MM.1S (cell line): ENCODE measurements at regions not wholly inside any gene's neighbourhood (a gene's known extent, or its start where the extent isn't known, plus 50 kb on each side); places are given as distances from the start of the nearest gene placed in this dataset.
"Not testable (repeated sequence)": the region's sequence is repeated elsewhere in the genome, so short reads cannot be mapped to it uniquely, and the experiment has no call there.

Experiments
- DNase-seq: peaks from one replicate; pipeline ENCODE4 v3.0.0-alpha.2; 2015
- H2AFZ ChIP-seq: fragments of 300-600 bp; sonication (generic); 2 replicates; pipeline ENCODE4 v1.6.0; 2016; ENCODE audit warnings: antibody characterized with exemption, low read length
- H3F3A ChIP-seq: fragments of 300-600 bp; sonication (generic); 2 replicates; pipeline ENCODE4 v1.6.1; 2016; ENCODE audit warnings: mild to moderate bottlenecking, antibody characterized with exemption, low read length, moderate library complexity, mixed read lengths; ENCODE audit not compliant: insufficient read depth
- H3K27ac ChIP-seq: fragments of 300-600 bp; sonication (generic); 2 replicates; pipeline ENCODE4 v1.5.1; 2016; ENCODE audit warnings: mild to moderate bottlenecking, low read length
- H3K27me3 ChIP-seq: fragments of 300-600 bp; sonication (generic); replicated peaks from 2 replicates; pipeline ENCODE4 v1.6.0; 2016; ENCODE audit warnings: low read length; ENCODE audit not compliant: insufficient read depth
- H3K36me3 ChIP-seq: fragments of 300-600 bp; sonication (generic); replicated peaks from 2 replicates; pipeline ENCODE4 v1.6.1; 2016; ENCODE audit warnings: mild to moderate bottlenecking, low read length, mixed read lengths; ENCODE audit not compliant: insufficient read depth
- H3K4me1 ChIP-seq: fragments of 300-600 bp; sonication (generic); 2 replicates; pipeline ENCODE4 v1.6.1; 2016; ENCODE audit warnings: low read length, mixed read lengths
- H3K4me2 ChIP-seq: fragments of 300-600 bp; sonication (generic); 2 replicates; pipeline ENCODE4 v1.6.0; 2016; ENCODE audit warnings: low read depth, low read length
- H3K4me3 ChIP-seq: fragments of 300-600 bp; sonication (generic); 2 replicates; pipeline ENCODE4 v1.5.1; 2016; ENCODE audit warnings: low read length, mixed read lengths
- H3K79me2 ChIP-seq: fragments of 300-600 bp; sonication (generic); 2 replicates; pipeline ENCODE4 v1.6.1; 2016; ENCODE audit warnings: mixed run types, low read length, mixed read lengths
- H3K9ac ChIP-seq: fragments of 300-600 bp; sonication (generic); 2 replicates; pipeline ENCODE4 v1.6.1; 2016; ENCODE audit warnings: low read length, mixed read lengths
- H3K9me2 ChIP-seq: fragments of 300-600 bp; sonication (generic); replicated peaks from 2 replicates; pipeline ENCODE4 v1.6.1; 2016; ENCODE audit warnings: mild to moderate bottlenecking, low read length, mixed read lengths; ENCODE audit not compliant: insufficient read depth
- H3K9me3 ChIP-seq: fragments of 300-600 bp; sonication (generic); replicated peaks from 2 replicates; pipeline ENCODE4 v1.6.1; 2016; ENCODE audit warnings: mild to moderate bottlenecking, low read length, mixed read lengths; ENCODE audit not compliant: insufficient read depth
- H4K20me1 ChIP-seq: fragments of 300-600 bp; sonication (generic); 2 replicates; pipeline ENCODE4 v1.6.1; 2016; ENCODE audit warnings: mild to moderate bottlenecking, low read length, moderate library complexity, mixed read lengths; ENCODE audit not compliant: insufficient read depth
- EZH2 ChIP-seq: fragments of 300-600 bp; sonication (generic); optimal IDR thresholded peaks from 2 replicates; pipeline ENCODE3; 2017; ENCODE audit warnings: low read depth, mild to moderate bottlenecking, antibody characterized with exemption, low read length, mixed read lengths
- EZH2phosphoT487 ChIP-seq: fragments of 300-600 bp; sonication (generic); IDR thresholded peaks from 2 replicates; pipeline ENCODE4 v1.6.1; 2018; ENCODE audit warnings: antibody characterized with exemption, low read length
- TF ChIP-seq, protein P1 (sequence below): fragments of 300-600 bp; sonication (generic); IDR thresholded peaks from 2 replicates; pipeline ENCODE4 v1.5.1; 2016; ENCODE audit warnings: antibody characterized with exemption, low read length, mixed read lengths

DNA sequence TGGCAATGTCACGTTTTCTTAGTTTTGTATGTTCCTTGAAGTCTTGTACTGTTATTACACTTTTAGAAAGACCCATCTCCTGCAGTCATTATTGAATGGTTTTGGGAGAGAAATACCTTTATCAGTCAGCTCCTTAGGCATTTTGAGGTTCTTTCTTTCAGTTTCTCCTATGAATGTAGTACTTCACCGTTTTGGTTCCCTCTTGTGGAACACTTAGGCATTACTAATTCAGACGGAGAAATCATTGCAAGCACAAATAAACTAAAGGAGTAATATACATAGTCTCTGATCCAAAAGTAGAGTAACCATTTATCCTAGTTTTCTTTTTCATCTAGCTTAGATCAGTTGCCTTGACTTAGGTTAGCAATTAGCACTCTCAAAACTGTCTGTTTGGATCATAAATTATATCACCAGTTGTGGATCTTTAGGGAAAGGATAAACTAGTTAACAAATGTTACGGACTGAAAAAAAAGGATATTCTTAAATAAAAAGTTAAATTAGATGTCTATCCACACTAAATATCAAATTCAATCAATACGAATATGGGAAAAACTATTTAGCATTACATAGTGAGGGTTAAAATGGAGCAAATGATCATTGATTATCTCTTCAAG lies 1538.3 kb upstream of the SEL1L start:
- peak overlapping the region; percentile 27; the same call in 1 of the 2 replicates for H3K4me2 ChIP-seq
- H3K27me3 ChIP-seq, result no peaks in the 10 kb centered on the region
- peak overlapping the region; percentile 77; the same call in 1 of the 2 replicates for H2AFZ ChIP-seq
- H3K79me2 ChIP-seq, result no peaks in the 10 kb centered on the region
- no peak overlapping the region for H3K27ac ChIP-seq
- no peaks in the 10 kb centered on the region for H4K20me1 ChIP-seq
- no peaks in the 10 kb centered on the region for H3F3A ChIP-seq
- H3K9me2 ChIP-seq, result no peaks in the 10 kb centered on the region
- no peaks in the 10 kb centered on the region for H3K9me3 ChIP-seq
- peak overlapping the region; percentile 25; the same call in 1 of the 2 replicates for H3K4me3 ChIP-seq
- no peaks in the 10 kb centered on the region for H3K4me1 ChIP-seq
- DNase-seq, result peak; percentile 51
- no peak overlapping the region for H3K9ac ChIP-seq
- no peaks in the 10 kb centered on the region for H3K36me3 ChIP-seq
- TF ChIP-seq, protein P1, sequence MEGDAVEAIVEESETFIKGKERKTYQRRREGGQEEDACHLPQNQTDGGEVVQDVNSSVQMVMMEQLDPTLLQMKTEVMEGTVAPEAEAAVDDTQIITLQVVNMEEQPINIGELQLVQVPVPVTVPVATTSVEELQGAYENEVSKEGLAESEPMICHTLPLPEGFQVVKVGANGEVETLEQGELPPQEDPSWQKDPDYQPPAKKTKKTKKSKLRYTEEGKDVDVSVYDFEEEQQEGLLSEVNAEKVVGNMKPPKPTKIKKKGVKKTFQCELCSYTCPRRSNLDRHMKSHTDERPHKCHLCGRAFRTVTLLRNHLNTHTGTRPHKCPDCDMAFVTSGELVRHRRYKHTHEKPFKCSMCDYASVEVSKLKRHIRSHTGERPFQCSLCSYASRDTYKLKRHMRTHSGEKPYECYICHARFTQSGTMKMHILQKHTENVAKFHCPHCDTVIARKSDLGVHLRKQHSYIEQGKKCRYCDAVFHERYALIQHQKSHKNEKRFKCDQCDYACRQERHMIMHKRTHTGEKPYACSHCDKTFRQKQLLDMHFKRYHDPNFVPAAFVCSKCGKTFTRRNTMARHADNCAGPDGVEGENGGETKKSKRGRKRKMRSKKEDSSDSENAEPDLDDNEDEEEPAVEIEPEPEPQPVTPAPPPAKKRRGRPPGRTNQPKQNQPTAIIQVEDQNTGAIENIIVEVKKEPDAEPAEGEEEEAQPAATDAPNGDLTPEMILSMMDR, result peak; percentile 49
- no peak for TF ChIP-seq EZH2phosphoT487

DNA sequence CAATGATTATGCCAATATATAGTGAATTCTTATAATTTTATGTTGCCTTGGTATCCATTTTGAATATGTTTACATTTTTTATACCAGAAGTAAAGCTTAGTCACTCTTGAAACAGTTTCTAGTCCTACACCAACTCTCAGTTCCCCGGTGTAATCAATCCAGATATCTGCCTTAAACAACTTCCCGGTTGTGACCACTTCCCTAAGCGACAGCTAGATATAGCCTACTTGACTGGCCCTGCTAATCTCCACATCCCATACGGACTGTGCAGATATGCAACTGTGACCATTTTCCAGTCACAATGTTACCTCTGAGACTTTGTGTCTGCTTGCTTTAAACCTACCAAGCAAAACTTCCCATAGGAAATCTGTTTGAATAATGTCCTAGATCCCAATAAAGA lies 1551.5 kb upstream of the SEL1L start:
- DNase-seq, result no peak
- TF ChIP-seq EZH2phosphoT487 (no peak), EZH2 (no peak)
- TF ChIP-seq, protein P1, result no peak
- no peak overlapping the region for H3K9ac ChIP-seq

DNA sequence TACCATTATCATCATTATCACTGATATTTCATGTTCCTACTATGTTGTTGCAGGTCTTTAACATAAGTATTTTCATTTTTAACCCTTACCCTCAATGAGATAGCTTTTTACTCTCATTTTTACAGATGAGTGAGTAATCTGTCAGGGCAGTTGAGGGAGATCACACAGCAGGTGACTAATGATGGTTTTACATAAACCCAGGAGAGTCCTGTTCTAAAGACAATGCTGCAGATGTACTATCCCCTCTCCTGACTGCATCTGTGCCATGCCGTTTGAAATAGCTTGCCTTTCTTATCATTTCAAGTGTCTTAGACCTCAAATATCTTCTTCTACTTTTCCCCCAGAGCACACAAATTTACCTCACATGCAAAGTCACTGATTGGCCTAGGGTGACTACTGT lies 1552.1 kb upstream of the SEL1L start:
- Histone ChIP-seq H3K4me1 (no peaks in the 10 kb centered on the region), H3K9me3 (no peaks in the 10 kb centered on the region), H3K4me2 (no peak overlapping the region), H3K9me2 (no peaks in the 10 kb centered on the region), H3K4me3 (no peak overlapping the region), H2AFZ (no peak overlapping the region), H3K79me2 (no peaks in the 10 kb centered on the region), H3K27me3 (no peaks in the 10 kb centered on the region), H3K36me3 (no peaks in the 10 kb centered on the region), H4K20me1 (no peaks in the 10 kb centered on the region), H3K27ac (no peak overlapping the region), H3F3A (no peaks in the 10 kb centered on the region), H3K9ac (no peak overlapping the region)
- DNase-seq, result no peak
- no peak for TF ChIP-seq EZH2phosphoT487
- TF ChIP-seq EZH2, result no peak
- TF ChIP-seq, protein P1, result no peak

More for the DNA sequence above, 1551.5 kb upstream of the SEL1L start:
- no peak overlapping the region for H3K4me2 ChIP-seq
- no peaks in the 10 kb centered on the region for H3K79me2 ChIP-seq
- H3K9me2 ChIP-seq, result no peaks in the 10 kb centered on the region
- H3F3A ChIP-seq, result no peaks in the 10 kb centered on the region
- no peak overlapping the region for H3K4me3 ChIP-seq
- no peaks in the 10 kb centered on the region for H3K36me3 ChIP-seq
- no peaks in the 10 kb centered on the region for H3K27me3 ChIP-seq
- no peaks in the 10 kb centered on the region for H4K20me1 ChIP-seq
- no peaks in the 10 kb centered on the region for H3K9me3 ChIP-seq
- no peaks in the 10 kb centered on the region for H3K4me1 ChIP-seq
- H2AFZ ChIP-seq, result no peak overlapping the region
- H3K27ac ChIP-seq, result no peak overlapping the region

DNA sequence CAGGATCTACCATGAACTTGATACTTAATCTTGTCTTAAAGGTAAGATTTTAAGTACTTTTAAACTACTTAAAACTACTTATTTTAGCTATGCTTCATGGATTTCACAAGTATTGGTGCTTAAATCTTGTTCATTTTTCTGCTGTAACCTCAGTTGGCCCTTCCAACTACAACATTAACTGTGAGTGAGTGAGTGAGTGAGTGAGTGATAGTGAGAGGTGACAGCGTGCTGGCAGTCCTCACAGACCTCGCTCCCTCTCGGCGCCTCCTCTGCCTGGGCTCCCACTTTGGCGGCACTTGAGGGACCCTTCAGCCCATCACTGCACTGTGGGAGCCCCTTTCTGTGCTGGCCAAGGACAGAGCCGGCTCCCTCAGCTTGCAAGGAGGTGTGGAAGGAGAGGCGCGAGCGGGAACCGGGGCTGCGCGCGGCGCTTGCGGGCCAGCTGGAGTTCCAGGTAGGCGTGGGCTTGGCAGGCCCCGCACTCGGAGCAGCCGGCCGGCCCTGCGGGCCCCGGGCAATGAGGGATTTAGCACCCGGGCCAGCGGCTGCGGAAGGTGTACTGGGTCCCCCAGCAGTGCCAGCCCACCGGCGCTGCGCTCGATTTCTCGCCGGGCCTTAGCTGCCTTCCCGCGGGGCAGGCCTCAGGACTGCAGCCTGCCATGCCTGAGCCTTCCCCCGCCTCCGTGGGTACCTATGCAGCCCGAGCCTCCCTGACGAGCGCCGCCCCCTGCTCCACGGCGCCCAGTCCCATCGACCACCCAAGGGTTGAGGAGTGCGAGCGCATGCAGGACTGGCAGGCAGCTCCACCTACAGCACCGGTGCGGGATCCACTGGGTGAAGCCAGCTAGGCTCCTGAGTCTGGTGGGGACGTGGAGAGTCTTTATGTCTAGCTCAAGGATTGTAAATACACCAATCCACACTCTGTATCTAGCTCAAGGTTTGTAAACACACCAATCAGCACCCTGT lies 1558.6 kb upstream of the SEL1L start:
- not testable (repeated sequence) for H3K9me3 ChIP-seq, H3K9me2 ChIP-seq, H3F3A ChIP-seq, H3K4me3 ChIP-seq, H3K79me2 ChIP-seq, H3K9ac ChIP-seq, H3K27me3 ChIP-seq, H3K4me2 ChIP-seq, H3K4me1 ChIP-seq, DNase-seq, H3K27ac ChIP-seq, H3K36me3 ChIP-seq, H4K20me1 ChIP-seq, H2AFZ ChIP-seq
